ENCODE measurements at regions not wholly inside any gene's neighbourhood (a gene's known extent, or its start where the extent isn't known, plus 50 kb on each side); places are given as distances from the start of the nearest gene placed in this dataset.

DNA sequence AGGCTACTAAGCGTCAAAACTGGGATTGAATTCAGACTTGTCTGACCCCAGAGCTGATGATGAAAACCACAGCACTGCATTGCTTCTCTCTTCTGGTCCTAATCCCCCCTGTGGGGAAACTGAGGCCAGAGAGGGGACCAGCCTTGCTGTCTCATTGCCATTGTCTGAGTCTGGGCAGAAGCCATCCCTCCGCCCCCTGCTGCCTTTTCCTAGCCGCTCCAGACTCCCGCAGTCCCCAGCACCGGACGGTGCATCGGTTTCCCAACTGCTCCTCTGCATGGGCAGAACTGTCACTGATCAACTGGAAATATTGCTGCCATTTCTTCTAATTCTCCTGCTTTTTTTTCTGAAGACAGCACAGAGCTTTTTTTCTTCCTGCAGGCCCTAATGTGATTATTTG, 157.4 kb downstream of the ACTL8 start:
- TF ChIP-seq CTCF (conservative IDR thresholded peaks at IDR 0.05) (no peak), ZFX (IDR thresholded peaks at IDR 0.05) (no peak)
